ENCODE measurements at regions not wholly inside any gene's neighbourhood (a gene's known extent, or its start where the extent isn't known, plus 50 kb on each side); places are given as distances from the start of the nearest gene placed in this dataset.

- Histone ChIP-seq H3K27ac (ENCODE audit: low read depth, low read length) (no peak overlapping the region), H3K9ac (replicated peaks in 1 of 4; ENCODE audit: extremely low read depth in 1 of 4, low read depth in 3 of 4, low read length in 3 of 4) (no peak overlapping the region)
Observed at GRCh38 chr1:214848101-214848500, 234.4 kb upstream of the KCNK2 start.

More at GRCh38 chr1:214848101-214848500, 234.4 kb upstream of the KCNK2 start:
- Histone ChIP-seq H2BK120ac (replicated peaks; ENCODE audit: low read depth, low read length) (no peak overlapping the region), H3K4me3 (ENCODE audit: extremely low read depth in 1 of 4, insufficient read depth in 2 of 4, low read depth in 3 of 4, low read length in 4 of 4) (no peak overlapping the region), H3K79me1 (ENCODE audit: low read depth, low read length) (no peaks in the 10 kb centered on the region), H3K14ac (ENCODE audit: insufficient read length) (no peak overlapping the region), H3K23ac (ENCODE audit: insufficient read length) (no peak overlapping the region), H2BK15ac (ENCODE audit: low read length) (no peak overlapping the region), H4K20me1 (replicated peaks in 1 of 2; ENCODE audit: control insufficient read depth in 1 of 2, insufficient read depth in 2 of 2, low read length in 2 of 2) (no peaks in the 10 kb centered on the region), H3K18ac (ENCODE audit: extremely low read depth, low read length) (no peak overlapping the region), H3K27me3 (replicated peaks in 1 of 4; ENCODE audit: control insufficient read depth in 3 of 4, extremely low read depth in 1 of 4, insufficient read depth in 3 of 4, low read length in 3 of 4) (peaks cover 0 to 1% (median 0%) of the 10 kb centered on the region in 4 experiments; a peak in 1 of 7 replicates), H2AFZ (ENCODE audit: low read length) (no peak overlapping the region), H3K79me2 (ENCODE audit: control insufficient read depth in 1 of 2, insufficient read depth in 2 of 2, low read length in 2 of 2) (no peaks in the 10 kb centered on the region), H2BK12ac (ENCODE audit: low read depth, low read length) (no peak overlapping the region), H3K4me2 (ENCODE audit: insufficient read depth in 1 of 2, low read depth in 2 of 2, low read length in 2 of 2) (no peak overlapping the region), H3K4me1 (replicated peaks in 1 of 4; ENCODE audit: control insufficient read depth in 3 of 4, insufficient read depth in 4 of 4, low read length in 3 of 4) (no peaks in the 10 kb centered on the region), H3K4ac (replicated peaks; ENCODE audit: insufficient read length, low read depth, low read length) (no peak overlapping the region), H2BK5ac (ENCODE audit: low read depth, low read length) (no peak overlapping the region), H3K56ac (replicated peaks; ENCODE audit: insufficient read length, low read depth, low read length) (no peak overlapping the region), H3K36me3 (ENCODE audit: control insufficient read depth in 2 of 4, insufficient read depth in 4 of 4, low read length in 3 of 4) (no peaks in the 10 kb centered on the region), H4K5ac (ENCODE audit: insufficient read length, low read depth, low read length) (no peak overlapping the region), H2AK5ac (ENCODE audit: low read depth, low read length) (no peak overlapping the region; the same call in 1 of the 2 replicates), H4K91ac (replicated peaks; ENCODE audit: insufficient read length, low read length) (no peak overlapping the region), H4K8ac (ENCODE audit: extremely low read depth, insufficient read depth, low read length) (no peak overlapping the region), H3K9me3 (ENCODE audit: insufficient read depth in 2 of 2, low read depth in 1 of 2, low read length in 1 of 2) (no peaks in the 10 kb centered on the region; a peak in 1 of 4 replicates), H3K23me2 (ENCODE audit: low read depth, low read length) (no peaks in the 10 kb centered on the region; the same call in 1 of the 2 replicates), H2BK20ac (ENCODE audit: low read length) (no peak overlapping the region)
- DNase-seq (ENCODE audit: low read depth in 1 of 2, low spot score in 2 of 2) (no peak), FAIRE-seq (no peak)
- CTCF ChIA-PET (ENCODE audit: partially characterized antibody): no interaction called here
- WGBS, 2 experiments (ENCODE audit: extremely low coverage in 1 of 2, insufficient coverage in 1 of 2, insufficient read length in 1 of 2, insufficient replicate concordance in 2 of 2, low coverage in 1 of 2, low lambda C conversion rate in 2 of 2, missing lambda C conversion rate in 1 of 2): 64% methylated on average over 2 of the region's 2 CpGs; no CpG with 5 or more reads in 1 of the 2 experiments
- POLR2A ChIA-PET (ENCODE audit: partially characterized antibody): no interaction called here
- TF ChIP-seq SIN3A (conservative IDR thresholded peaks at IDR 0.05 in 1 of 2, IDR thresholded peaks at IDR 0.05 in 1 of 2; ENCODE audit: low read depth in 1 of 2, low read length in 2 of 2) (no peak), EZH2 (IDR thresholded peaks at IDR 0.05; ENCODE audit: low read depth, low read length, severe bottlenecking) (no peak), POU5F1 (IDR thresholded peaks at IDR 0.05; ENCODE audit: low read depth, low read length) (no peak), SP1 (IDR thresholded peaks at IDR 0.05; ENCODE audit: low read depth, low read length) (no peak), CHD1 (IDR thresholded peaks at IDR 0.05; ENCODE audit: low read depth, low read length) (no peak), RAD21 (IDR thresholded peaks at IDR 0.05 in 1 of 2, conservative IDR thresholded peaks at IDR 0.05 in 1 of 2; ENCODE audit: low read depth in 2 of 2, low read length in 2 of 2) (no peak), CBX5 (IDR thresholded peaks at IDR 0.05; ENCODE audit: low read depth, low read length) (no peak), POLR2A (IDR thresholded peaks at IDR 0.05; ENCODE audit: control extremely low read depth in 1 of 2, low read depth in 2 of 2, low read length in 2 of 2) (no peak)
